Ishikawa (cell line): ENCODE measurements at regions not wholly inside any gene's neighbourhood (a gene's known extent, or its start where the extent isn't known, plus 50 kb on each side); places are given as distances from the start of the nearest gene placed in this dataset.

Experiments used
- CEBPB ChIP-seq: IDR thresholded peaks from 2 replicates; pipeline ENCODE4 v1.6.1; 2012
- CREB1 ChIP-seq: IDR thresholded peaks from 2 replicates; pipeline ENCODE4 v1.6.1; 2012; ENCODE audit warnings: low read depth
- EP300 ChIP-seq: IDR thresholded peaks from 2 replicates; pipeline ENCODE4 v1.6.1; 2012; ENCODE audit warnings: borderline replicate concordance
- FOXM1 ChIP-seq: IDR thresholded peaks from 2 replicates; pipeline ENCODE4 v1.6.1; 2012; ENCODE audit warnings: low read depth, borderline replicate concordance
- TAF1 ChIP-seq: IDR thresholded peaks from 2 replicates; pipeline ENCODE4 v1.6.1; 2012; ENCODE audit warnings: low read depth, mild to moderate bottlenecking
- YY1 ChIP-seq: IDR thresholded peaks from 2 replicates; pipeline ENCODE4 v1.6.1; 2012; ENCODE audit warnings: low read depth
- ZBTB7A ChIP-seq: IDR thresholded peaks from 2 replicates; pipeline ENCODE4 v1.6.1; 2012; ENCODE audit warnings: low read depth
- TF ChIP-seq, protein P1 (sequence below): IDR thresholded peaks from 2 replicates; pipeline ENCODE4 v1.6.1; 2012

DNA sequence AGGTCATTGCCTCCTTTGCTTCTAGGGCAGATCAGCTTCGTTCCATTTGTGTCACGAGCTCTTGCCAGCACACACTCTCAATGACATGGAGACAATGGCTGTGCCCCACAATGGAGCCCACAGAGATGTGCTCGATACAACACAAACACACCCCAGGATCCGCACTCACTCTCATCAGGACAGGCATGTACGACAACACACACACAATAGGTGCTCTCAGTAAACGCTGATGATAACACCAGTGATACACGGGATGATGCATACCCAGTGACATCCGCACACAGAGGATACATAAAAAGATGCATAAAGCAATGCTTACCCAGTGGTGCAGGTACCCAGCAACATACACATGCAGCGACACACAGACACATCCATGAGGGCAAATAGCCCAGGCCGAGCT is 61.2 kb upstream of the LBX1 start:
- TF ChIP-seq EP300 (no peak), CREB1 (no peak), TAF1 (no peak), CEBPB (no peak), YY1 (no peak), FOXM1 (no peak), ZBTB7A (no peak)
- TF ChIP-seq, protein P1, sequence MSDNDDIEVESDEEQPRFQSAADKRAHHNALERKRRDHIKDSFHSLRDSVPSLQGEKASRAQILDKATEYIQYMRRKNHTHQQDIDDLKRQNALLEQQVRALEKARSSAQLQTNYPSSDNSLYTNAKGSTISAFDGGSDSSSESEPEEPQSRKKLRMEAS = no peak
